ENCODE measurements at regions not wholly inside any gene's neighbourhood (a gene's known extent, or its start where the extent isn't known, plus 50 kb on each side); places are given as distances from the start of the nearest gene placed in this dataset.

- TF ChIP-seq CSRNP3 (CRISPR knock-in tag; IDR thresholded peaks at IDR 0.05) (no peak), ARNTL (CRISPR knock-in tag; IDR thresholded peaks at IDR 0.05; ENCODE audit: borderline replicate concordance, low read depth) (no peak), SNAI2 (CRISPR knock-in tag; IDR thresholded peaks at IDR 0.05) (no peak), RARB (CRISPR knock-in tag; IDR thresholded peaks at IDR 0.05) (no peak), PATZ1 (CRISPR knock-in tag; IDR thresholded peaks at IDR 0.05; ENCODE audit: borderline replicate concordance) (no peak), BACH2 (CRISPR knock-in tag; IDR thresholded peaks at IDR 0.05; ENCODE audit: borderline replicate concordance) (no peak), GLIS3 (CRISPR knock-in tag; IDR thresholded peaks at IDR 0.05) (no peak), CSDC2 (CRISPR knock-in tag; IDR thresholded peaks at IDR 0.05) (no peak)
Measured at GRCh38 chr16:75947626-75948239, 221.4 kb upstream of the CPHXL start.
